ENCODE measurements at regions not wholly inside any gene's neighbourhood (a gene's known extent, or its start where the extent isn't known, plus 50 kb on each side); places are given as distances from the start of the nearest gene placed in this dataset.

DNA sequence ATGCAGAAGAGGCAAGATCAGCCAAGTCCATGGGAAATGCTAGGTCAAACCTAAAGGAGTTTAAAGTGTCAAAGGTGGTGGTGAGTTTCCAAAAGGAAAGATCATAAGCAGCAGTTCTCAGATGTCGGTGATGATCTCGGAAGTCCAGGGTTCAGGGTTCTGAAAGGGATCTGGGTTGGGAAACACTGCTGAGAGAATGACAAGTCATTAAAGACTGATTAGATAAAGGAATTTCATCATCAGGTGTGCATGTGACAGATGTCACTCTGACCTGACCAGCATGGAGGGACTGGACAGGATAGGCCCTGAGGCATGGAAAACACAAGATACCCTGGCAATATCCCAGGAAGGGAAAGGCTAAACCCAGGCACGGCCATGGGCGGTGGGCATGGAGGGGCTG lies 195.7 kb upstream of the TBL1X start:
- TF ChIP-seq, protein P1, sequence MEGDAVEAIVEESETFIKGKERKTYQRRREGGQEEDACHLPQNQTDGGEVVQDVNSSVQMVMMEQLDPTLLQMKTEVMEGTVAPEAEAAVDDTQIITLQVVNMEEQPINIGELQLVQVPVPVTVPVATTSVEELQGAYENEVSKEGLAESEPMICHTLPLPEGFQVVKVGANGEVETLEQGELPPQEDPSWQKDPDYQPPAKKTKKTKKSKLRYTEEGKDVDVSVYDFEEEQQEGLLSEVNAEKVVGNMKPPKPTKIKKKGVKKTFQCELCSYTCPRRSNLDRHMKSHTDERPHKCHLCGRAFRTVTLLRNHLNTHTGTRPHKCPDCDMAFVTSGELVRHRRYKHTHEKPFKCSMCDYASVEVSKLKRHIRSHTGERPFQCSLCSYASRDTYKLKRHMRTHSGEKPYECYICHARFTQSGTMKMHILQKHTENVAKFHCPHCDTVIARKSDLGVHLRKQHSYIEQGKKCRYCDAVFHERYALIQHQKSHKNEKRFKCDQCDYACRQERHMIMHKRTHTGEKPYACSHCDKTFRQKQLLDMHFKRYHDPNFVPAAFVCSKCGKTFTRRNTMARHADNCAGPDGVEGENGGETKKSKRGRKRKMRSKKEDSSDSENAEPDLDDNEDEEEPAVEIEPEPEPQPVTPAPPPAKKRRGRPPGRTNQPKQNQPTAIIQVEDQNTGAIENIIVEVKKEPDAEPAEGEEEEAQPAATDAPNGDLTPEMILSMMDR (conservative IDR thresholded peaks at IDR 0.05; ENCODE audit: low read length), result no peak
- no peak for TF ChIP-seq EZH2phosphoT487 (IDR thresholded peaks at IDR 0.05; ENCODE audit: borderline replicate concordance)
